ENCODE measurements at regions not wholly inside any gene's neighbourhood (a gene's known extent, or its start where the extent isn't known, plus 50 kb on each side); places are given as distances from the start of the nearest gene placed in this dataset.

DNA sequence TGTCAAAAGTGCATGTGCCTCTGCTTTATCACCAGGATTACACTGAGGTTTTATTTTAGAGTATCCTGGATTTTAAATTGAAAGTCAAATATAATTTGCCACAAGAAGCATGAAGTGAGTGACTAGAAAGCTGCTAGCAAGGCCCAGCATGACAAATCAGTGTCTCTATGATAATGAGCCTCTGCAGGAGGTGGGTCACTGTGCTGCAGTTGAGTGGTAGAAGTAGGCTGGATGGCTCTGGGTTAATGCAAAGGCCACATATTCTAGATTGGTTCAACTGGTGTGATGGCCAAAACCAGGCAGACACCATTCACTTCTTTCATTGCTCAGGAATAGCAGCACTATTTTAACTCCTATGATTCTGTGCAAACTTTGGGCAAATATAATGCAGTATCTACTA, 491.5 kb downstream of the OLFM4 start:
- TF ChIP-seq, protein P1, sequence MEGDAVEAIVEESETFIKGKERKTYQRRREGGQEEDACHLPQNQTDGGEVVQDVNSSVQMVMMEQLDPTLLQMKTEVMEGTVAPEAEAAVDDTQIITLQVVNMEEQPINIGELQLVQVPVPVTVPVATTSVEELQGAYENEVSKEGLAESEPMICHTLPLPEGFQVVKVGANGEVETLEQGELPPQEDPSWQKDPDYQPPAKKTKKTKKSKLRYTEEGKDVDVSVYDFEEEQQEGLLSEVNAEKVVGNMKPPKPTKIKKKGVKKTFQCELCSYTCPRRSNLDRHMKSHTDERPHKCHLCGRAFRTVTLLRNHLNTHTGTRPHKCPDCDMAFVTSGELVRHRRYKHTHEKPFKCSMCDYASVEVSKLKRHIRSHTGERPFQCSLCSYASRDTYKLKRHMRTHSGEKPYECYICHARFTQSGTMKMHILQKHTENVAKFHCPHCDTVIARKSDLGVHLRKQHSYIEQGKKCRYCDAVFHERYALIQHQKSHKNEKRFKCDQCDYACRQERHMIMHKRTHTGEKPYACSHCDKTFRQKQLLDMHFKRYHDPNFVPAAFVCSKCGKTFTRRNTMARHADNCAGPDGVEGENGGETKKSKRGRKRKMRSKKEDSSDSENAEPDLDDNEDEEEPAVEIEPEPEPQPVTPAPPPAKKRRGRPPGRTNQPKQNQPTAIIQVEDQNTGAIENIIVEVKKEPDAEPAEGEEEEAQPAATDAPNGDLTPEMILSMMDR (IDR thresholded peaks at IDR 0.05), result no peak
- TF ChIP-seq POLR2A (IDR thresholded peaks at IDR 0.05), result no peak
